ENCODE measurements at regions not wholly inside any gene's neighbourhood (a gene's known extent, or its start where the extent isn't known, plus 50 kb on each side); places are given as distances from the start of the nearest gene placed in this dataset.

GRCh38 chr1:219342836-219343235, 169.2 kb downstream of the LYPLAL1 start:
- no peak overlapping the region for H3K4me3 Mint-ChIP-seq
- H3K27me3 Mint-ChIP-seq (ENCODE audit: low read depth) = no peaks in the 10 kb centered on the region
- peaks cover 8% of the 10 kb centered on the region for H3K36me3 Mint-ChIP-seq
- no peak for TF ChIP-seq CTCF (IDR thresholded peaks at IDR 0.05; ENCODE audit: unreplicated experiment)
- H3K4me1 Mint-ChIP-seq = peaks cover 4% of the 10 kb centered on the region
- no peak for DNase-seq (ENCODE audit: low spot score in 2 of 2, unreplicated experiment in 2 of 2)
- no peak overlapping the region for H3K27ac Mint-ChIP-seq
- peaks cover 37% of the 10 kb centered on the region for H3K9me3 Mint-ChIP-seq

- Mint-ChIP-seq H3K27me3 (ENCODE audit: low read depth) (no peaks in the 10 kb centered on the region), H3K4me3 (no peak overlapping the region), H3K4me1 (peaks cover 5% of the 10 kb centered on the region), H3K27ac (no peak overlapping the region), H3K9me3 (peaks cover 30% of the 10 kb centered on the region), H3K36me3 (peaks cover 4% of the 10 kb centered on the region)
- TF ChIP-seq CTCF (IDR thresholded peaks at IDR 0.05; ENCODE audit: unreplicated experiment) = no peak
- no peak for DNase-seq (ENCODE audit: low spot score in 2 of 2, unreplicated experiment in 2 of 2)
Measured at GRCh38 chr1:219340796-219341195, 167.1 kb downstream of the LYPLAL1 start.

GRCh38 chr1:219339466-219339865, 165.8 kb downstream of the LYPLAL1 start:
- Mint-ChIP-seq H3K4me3 (no peak overlapping the region), H3K4me1 (peaks cover 5% of the 10 kb centered on the region)

GRCh38 chr1:219337588-219337987, 163.9 kb downstream of the LYPLAL1 start:
- H3K9me3 Mint-ChIP-seq = peaks cover 4% of the 10 kb centered on the region

More at GRCh38 chr1:219339466-219339865, 165.8 kb downstream of the LYPLAL1 start:
- TF ChIP-seq CTCF (IDR thresholded peaks at IDR 0.05; ENCODE audit: unreplicated experiment) = no peak
- Mint-ChIP-seq H3K36me3 (no peaks in the 10 kb centered on the region), H3K9me3 (peaks cover 18% of the 10 kb centered on the region), H3K27me3 (ENCODE audit: low read depth) (no peaks in the 10 kb centered on the region), H3K27ac (no peak overlapping the region)
- no peak for DNase-seq (ENCODE audit: low spot score in 2 of 2, unreplicated experiment in 2 of 2)

GRCh38 chr1:219333626-219334025, 159.9 kb downstream of the LYPLAL1 start:
- no peak for TF ChIP-seq CTCF (IDR thresholded peaks at IDR 0.05; ENCODE audit: unreplicated experiment)
- DNase-seq (ENCODE audit: low spot score in 2 of 2, unreplicated experiment in 2 of 2) = no peak
- Mint-ChIP-seq H3K9me3 (peaks cover 10% of the 10 kb centered on the region), H3K4me1 (peaks cover 19% of the 10 kb centered on the region), H3K36me3 (no peaks in the 10 kb centered on the region), H3K4me3 (no peak overlapping the region), H3K27ac (no peak overlapping the region), H3K27me3 (ENCODE audit: low read depth) (no peaks in the 10 kb centered on the region)

More at GRCh38 chr1:219337588-219337987, 163.9 kb downstream of the LYPLAL1 start:
- H3K36me3 Mint-ChIP-seq = no peaks in the 10 kb centered on the region
- no peaks in the 10 kb centered on the region for H3K27me3 Mint-ChIP-seq (ENCODE audit: low read depth)
- TF ChIP-seq CTCF (IDR thresholded peaks at IDR 0.05; ENCODE audit: unreplicated experiment) = no peak
- peaks cover 5% of the 10 kb centered on the region for H3K4me1 Mint-ChIP-seq
- H3K27ac Mint-ChIP-seq = no peak overlapping the region
- no peak overlapping the region for H3K4me3 Mint-ChIP-seq
- DNase-seq (ENCODE audit: low spot score in 2 of 2, unreplicated experiment in 2 of 2) = no peak

GRCh38 chr1:219331424-219331823, 157.7 kb downstream of the LYPLAL1 start:
- H3K9me3 Mint-ChIP-seq = peaks cover 19% of the 10 kb centered on the region
- H3K4me3 Mint-ChIP-seq = no peak overlapping the region
- no peak overlapping the region for H3K27ac Mint-ChIP-seq
- no peak for TF ChIP-seq CTCF (IDR thresholded peaks at IDR 0.05; ENCODE audit: unreplicated experiment)
- DNase-seq (ENCODE audit: low spot score in 2 of 2, unreplicated experiment in 2 of 2) = no peak
- peaks cover 18% of the 10 kb centered on the region for H3K4me1 Mint-ChIP-seq
- no peaks in the 10 kb centered on the region for H3K27me3 Mint-ChIP-seq (ENCODE audit: low read depth)
- H3K36me3 Mint-ChIP-seq = peaks cover 12% of the 10 kb centered on the region
